Panc1 (cell line): ENCODE measurements at regions not wholly inside any gene's neighbourhood (a gene's known extent, or its start where the extent isn't known, plus 50 kb on each side); places are given as distances from the start of the nearest gene placed in this dataset. TPM values are rescaled to one million over a fixed set of nuclear protein-coding genes. Genes with fewer than 3 reads are reported as not detected.

Source experiments
- microRNA-seq: library from miRNA; unstranded; fragments of <30 nt; microRNA quantifications from one replicate; pipeline ENCODE4 v1.1.0, GENCODE V29; 2020; ENCODE audit not compliant: unreplicated experiment

Small RNAs in the stretch of these regions (microRNA-seq; reads per million reads assigned to microRNA genes)
- gene MIR4302: not detected
